HepG2 (cell line): ENCODE measurements at regions not wholly inside any gene's neighbourhood (a gene's known extent, or its start where the extent isn't known, plus 50 kb on each side); places are given as distances from the start of the nearest gene placed in this dataset.

Experiments
- ATAC-seq: fragments of 200-7000 bp; cut with Tn5 transposase; 3 replicates; pipeline ENCODE4 v1.9.1; 2020; ENCODE audit warnings: mild to moderate bottlenecking, moderate library complexity
- BruUV-seq: library from RNA; stranded (reverse); fragments of 400-500 nt; replicated peaks from 2 replicates; lab custom pipeline; 2021; lab: Mats Ljungman, UMichigan
- CTCF ChIA-PET: fragments of 300-600 bp; formaldehyde crosslinking; extraction: SDS; loops from one replicate; lab custom pipeline; 2021; ENCODE audit warnings: low total read pairs, inconsistent platforms, low intra/inter-chr PET ratio; lab: Yijun Ruan, JAX
- POLR2A ChIA-PET: fragments of 350-600 bp; sonication (Branson Sonifier 250); formaldehyde crosslinking; loops from one replicate; lab custom pipeline; 2020; ENCODE audit warnings: antibody characterized with exemption, inconsistent platforms; lab: Yijun Ruan, JAX
- DNase-seq: peaks from one replicate; pipeline ENCODE4 v3.0.0-alpha.2; 2015; ENCODE audit warnings: low spot score
- FAIRE-seq: peaks from 3 replicates; lab custom pipeline; 2011; peaks lifted over from hg19 to GRCh38; lab: Jason Lieb, UNC
- H2AFZ ChIP-seq: one replicate; pipeline ENCODE4 v1.6.1; 2011; ENCODE audit warnings: low read length, inconsistent platforms
- H3K27ac ChIP-seq: fragments of 300-600 bp; 3 replicates; pipeline ENCODE4 v1.8.0; 2011; ENCODE audit warnings: mixed run types, mild to moderate bottlenecking, mixed read lengths, low read length, inconsistent platforms; ENCODE audit not compliant: insufficient read depth; ENCODE audit errors: extremely low read length
- H3K27me3 ChIP-seq, 2 experiments: fragments of 200-600 bp in 1 of 2; 2 replicates in 1 of 2; 3 replicates in 1 of 2; pipeline versions ENCODE4 v1.6.0 to v1.8.0; 2011; ENCODE audit warnings: low read length in 2 of 2, mild to moderate bottlenecking in 2 of 2, moderate library complexity in 2 of 2, inconsistent platforms in 1 of 2; ENCODE audit not compliant: insufficient read depth in 2 of 2, control insufficient read depth in 1 of 2
- H3K36me3 ChIP-seq, 2 experiments: fragments of 200-600 bp in 1 of 2; replicated peaks in 1 of 2; 2 replicates in 1 of 2; 3 replicates in 1 of 2; pipeline versions ENCODE4 v1.5.1 to v1.8.0; 2011; ENCODE audit warnings: low read length in 2 of 2, inconsistent platforms in 1 of 2; ENCODE audit not compliant: insufficient read depth in 2 of 2, control insufficient read depth in 1 of 2
- H3K4me1 ChIP-seq: 2 replicates; pipeline ENCODE4 v1.5.1; 2012; ENCODE audit warnings: low read length, inconsistent platforms; ENCODE audit not compliant: insufficient read depth
- H3K4me2 ChIP-seq: 2 replicates; pipeline ENCODE4 v1.6.0; 2011; ENCODE audit warnings: low read depth, low read length, inconsistent platforms
- H3K4me3 ChIP-seq, 3 experiments: fragments of 200-600 bp in 1 of 3; sonication (generic), shearing (Covaris generic) in 1 of 3; replicated peaks in 1 of 3; 2 replicates each; pipeline ENCODE4 v1.5.1; 2011 to 2016; ENCODE audit warnings: low read length in 3 of 3, inconsistent platforms in 2 of 3, low read depth in 2 of 3, mild to moderate bottlenecking in 2 of 3, control low read depth in 1 of 3, mixed read lengths in 1 of 3; ENCODE audit not compliant: insufficient read depth in 1 of 3
- H3K79me2 ChIP-seq: one replicate; pipeline ENCODE4 v1.6.1; 2011; ENCODE audit warnings: low read length, inconsistent platforms; ENCODE audit not compliant: insufficient read depth
- H3K9ac ChIP-seq: 2 replicates; pipeline ENCODE4 v1.6.0; 2011; ENCODE audit warnings: mild to moderate bottlenecking, low read depth, low read length, inconsistent platforms; ENCODE audit not compliant: insufficient read depth
- H3K9me3 ChIP-seq: 2 replicates; pipeline ENCODE4 v1.5.1; 2012; ENCODE audit warnings: mild to moderate bottlenecking, low read length
- H4K20me1 ChIP-seq: 2 replicates; pipeline ENCODE4 v1.6.0; 2011; ENCODE audit warnings: inconsistent platforms, mild to moderate bottlenecking, low read length, moderate library complexity; ENCODE audit not compliant: insufficient read depth
- CHD4 ChIP-seq: fragments of 200-600 bp; sonication (generic); IDR thresholded peaks from 2 replicates; pipeline ENCODE4 v1.7.0; 2017; ENCODE audit warnings: mild to moderate bottlenecking, low read length, borderline replicate concordance
- EED ChIP-seq: sonication (generic); formaldehyde crosslinking; IDR thresholded peaks from 2 replicates; pipeline ENCODE4 v1.5.0; 2020; ENCODE audit warnings: mild to moderate bottlenecking, missing genetic modification reagents
- KDM3A ChIP-seq: IDR thresholded peaks from 2 replicates; pipeline ENCODE4 v1.6.1; 2018; ENCODE audit warnings: low read depth, missing compliant biosample characterization
- KLF12 ChIP-seq: sonication (generic); formaldehyde crosslinking; IDR thresholded peaks from 2 replicates; pipeline ENCODE4 v1.4.0; 2020; ENCODE audit warnings: missing genetic modification reagents, borderline replicate concordance
- MBD4 ChIP-seq: IDR thresholded peaks from 2 replicates; pipeline ENCODE4 v1.6.1; 2012; ENCODE audit warnings: low read length, inconsistent platforms, borderline replicate concordance
- NFE2L1 ChIP-seq: sonication (generic); formaldehyde crosslinking; IDR thresholded peaks from 2 replicates; pipeline ENCODE4 v1.4.0; 2020; ENCODE audit warnings: missing genetic modification reagents, mild to moderate bottlenecking, borderline replicate concordance
- RBAK ChIP-seq: sonication (generic); formaldehyde crosslinking; IDR thresholded peaks from 2 replicates; pipeline ENCODE4 v1.5.1; 2020; ENCODE audit warnings: mild to moderate bottlenecking, missing genetic modification reagents
- RORA ChIP-seq: sonication (generic); formaldehyde crosslinking; IDR thresholded peaks from 2 replicates; pipeline ENCODE4 v1.5.0; 2020; ENCODE audit warnings: mild to moderate bottlenecking, missing genetic modification reagents, moderate library complexity
- TCF7 ChIP-seq: sonication (generic); IDR thresholded peaks from 2 replicates; pipeline ENCODE4 v1.6.1; 2016; ENCODE audit warnings: antibody characterized with exemption, low read depth
- ZNF572 ChIP-seq: sonication (generic); formaldehyde crosslinking; IDR thresholded peaks from 2 replicates; pipeline ENCODE4 v1.5.1; 2020; ENCODE audit warnings: mild to moderate bottlenecking, missing genetic modification reagents
- ZNF660 ChIP-seq: sonication (generic); formaldehyde crosslinking; IDR thresholded peaks from 2 replicates; pipeline ENCODE4 v1.5.1; 2020; ENCODE audit warnings: mild to moderate bottlenecking, low read depth, missing genetic modification reagents, borderline replicate concordance
- WGBS: methylation state at CpG from one replicate; pipeline ENCODE4 v1.1.6; 2017; ENCODE audit warnings: low lambda C conversion rate; 5-methylcytosine and 5-hydroxymethylcytosine counted together
- in situ Hi-C: cut with HindIII; loops from 2 replicates; pipeline ENCODE4 v1.10.0; 2017; ENCODE audit warnings: low pct_unique_long_range_greater_than_20kb; ENCODE audit not compliant: extremely low pct_ligation_motif_present
- intact Hi-C: fragments of 100-400 bp; cut with micrococcal nuclease; formaldehyde crosslinking; loops from one replicate; pipeline ENCODE4 v1.10.0; 2022; ENCODE audit not compliant: unreplicated experiment
- TF ChIP-seq, protein P1 (sequence below): sonication (generic); formaldehyde crosslinking; IDR thresholded peaks from 2 replicates; pipeline ENCODE4 v1.5.1; 2020; ENCODE audit warnings: mild to moderate bottlenecking, missing genetic modification reagents, borderline replicate concordance
- TF ChIP-seq, protein P2 (sequence below): sonication (generic); formaldehyde crosslinking; IDR thresholded peaks from 2 replicates; pipeline ENCODE4 v1.5.0; 2020; ENCODE audit warnings: mild to moderate bottlenecking, missing genetic modification reagents, borderline replicate concordance

DNA sequence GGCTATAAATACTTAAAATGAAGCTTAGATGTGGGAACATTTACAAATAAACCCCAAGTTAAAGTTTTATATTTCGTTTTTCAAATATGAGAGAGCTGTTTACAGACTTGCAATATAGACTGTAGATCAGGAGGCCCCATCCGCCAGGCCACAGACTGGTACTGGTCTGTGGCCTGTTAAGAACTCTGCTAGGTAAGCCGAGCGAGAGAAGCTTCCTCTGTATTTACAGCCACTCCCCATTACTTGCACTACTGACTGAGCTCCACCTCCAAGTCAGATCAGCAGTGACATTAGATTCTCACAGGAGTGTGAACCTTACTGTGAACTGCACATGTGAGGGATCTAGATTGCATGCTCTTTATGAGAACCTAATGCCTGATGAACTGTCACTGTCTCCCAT, 561.4 kb upstream of the FAM174A start:
- TF ChIP-seq CHD4 (no peak), KDM3A (CRISPR knock-in tag) (no peak), TCF7 (no peak), RBAK (CRISPR knock-in tag) (no peak), ZNF572 (CRISPR knock-in tag) (no peak), RORA (CRISPR knock-in tag) (no peak), KLF12 (CRISPR knock-in tag) (no peak), ZNF660 (CRISPR knock-in tag) (no peak), EED (CRISPR knock-in tag) (no peak), NFE2L1 (CRISPR knock-in tag) (no peak), MBD4 (no peak)
- TF ChIP-seq, protein P1, sequence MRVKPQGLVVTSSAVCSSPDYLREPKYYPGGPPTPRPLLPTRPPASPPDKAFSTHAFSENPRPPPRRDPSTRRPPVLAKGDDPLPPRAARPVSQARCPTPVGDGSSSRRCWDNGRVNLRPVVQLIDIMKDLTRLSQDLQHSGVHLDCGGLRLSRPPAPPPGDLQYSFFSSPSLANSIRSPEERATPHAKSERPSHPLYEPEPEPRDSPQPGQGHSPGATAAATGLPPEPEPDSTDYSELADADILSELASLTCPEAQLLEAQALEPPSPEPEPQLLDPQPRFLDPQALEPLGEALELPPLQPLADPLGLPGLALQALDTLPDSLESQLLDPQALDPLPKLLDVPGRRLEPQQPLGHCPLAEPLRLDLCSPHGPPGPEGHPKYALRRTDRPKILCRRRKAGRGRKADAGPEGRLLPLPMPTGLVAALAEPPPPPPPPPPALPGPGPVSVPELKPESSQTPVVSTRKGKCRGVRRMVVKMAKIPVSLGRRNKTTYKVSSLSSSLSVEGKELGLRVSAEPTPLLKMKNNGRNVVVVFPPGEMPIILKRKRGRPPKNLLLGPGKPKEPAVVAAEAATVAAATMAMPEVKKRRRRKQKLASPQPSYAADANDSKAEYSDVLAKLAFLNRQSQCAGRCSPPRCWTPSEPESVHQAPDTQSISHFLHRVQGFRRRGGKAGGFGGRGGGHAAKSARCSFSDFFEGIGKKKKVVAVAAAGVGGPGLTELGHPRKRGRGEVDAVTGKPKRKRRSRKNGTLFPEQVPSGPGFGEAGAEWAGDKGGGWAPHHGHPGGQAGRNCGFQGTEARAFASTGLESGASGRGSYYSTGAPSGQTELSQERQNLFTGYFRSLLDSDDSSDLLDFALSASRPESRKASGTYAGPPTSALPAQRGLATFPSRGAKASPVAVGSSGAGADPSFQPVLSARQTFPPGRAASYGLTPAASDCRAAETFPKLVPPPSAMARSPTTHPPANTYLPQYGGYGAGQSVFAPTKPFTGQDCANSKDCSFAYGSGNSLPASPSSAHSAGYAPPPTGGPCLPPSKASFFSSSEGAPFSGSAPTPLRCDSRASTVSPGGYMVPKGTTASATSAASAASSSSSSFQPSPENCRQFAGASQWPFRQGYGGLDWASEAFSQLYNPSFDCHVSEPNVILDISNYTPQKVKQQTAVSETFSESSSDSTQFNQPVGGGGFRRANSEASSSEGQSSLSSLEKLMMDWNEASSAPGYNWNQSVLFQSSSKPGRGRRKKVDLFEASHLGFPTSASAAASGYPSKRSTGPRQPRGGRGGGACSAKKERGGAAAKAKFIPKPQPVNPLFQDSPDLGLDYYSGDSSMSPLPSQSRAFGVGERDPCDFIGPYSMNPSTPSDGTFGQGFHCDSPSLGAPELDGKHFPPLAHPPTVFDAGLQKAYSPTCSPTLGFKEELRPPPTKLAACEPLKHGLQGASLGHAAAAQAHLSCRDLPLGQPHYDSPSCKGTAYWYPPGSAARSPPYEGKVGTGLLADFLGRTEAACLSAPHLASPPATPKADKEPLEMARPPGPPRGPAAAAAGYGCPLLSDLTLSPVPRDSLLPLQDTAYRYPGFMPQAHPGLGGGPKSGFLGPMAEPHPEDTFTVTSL (CRISPR knock-in tag) = no peak
- TF ChIP-seq, protein P2, sequence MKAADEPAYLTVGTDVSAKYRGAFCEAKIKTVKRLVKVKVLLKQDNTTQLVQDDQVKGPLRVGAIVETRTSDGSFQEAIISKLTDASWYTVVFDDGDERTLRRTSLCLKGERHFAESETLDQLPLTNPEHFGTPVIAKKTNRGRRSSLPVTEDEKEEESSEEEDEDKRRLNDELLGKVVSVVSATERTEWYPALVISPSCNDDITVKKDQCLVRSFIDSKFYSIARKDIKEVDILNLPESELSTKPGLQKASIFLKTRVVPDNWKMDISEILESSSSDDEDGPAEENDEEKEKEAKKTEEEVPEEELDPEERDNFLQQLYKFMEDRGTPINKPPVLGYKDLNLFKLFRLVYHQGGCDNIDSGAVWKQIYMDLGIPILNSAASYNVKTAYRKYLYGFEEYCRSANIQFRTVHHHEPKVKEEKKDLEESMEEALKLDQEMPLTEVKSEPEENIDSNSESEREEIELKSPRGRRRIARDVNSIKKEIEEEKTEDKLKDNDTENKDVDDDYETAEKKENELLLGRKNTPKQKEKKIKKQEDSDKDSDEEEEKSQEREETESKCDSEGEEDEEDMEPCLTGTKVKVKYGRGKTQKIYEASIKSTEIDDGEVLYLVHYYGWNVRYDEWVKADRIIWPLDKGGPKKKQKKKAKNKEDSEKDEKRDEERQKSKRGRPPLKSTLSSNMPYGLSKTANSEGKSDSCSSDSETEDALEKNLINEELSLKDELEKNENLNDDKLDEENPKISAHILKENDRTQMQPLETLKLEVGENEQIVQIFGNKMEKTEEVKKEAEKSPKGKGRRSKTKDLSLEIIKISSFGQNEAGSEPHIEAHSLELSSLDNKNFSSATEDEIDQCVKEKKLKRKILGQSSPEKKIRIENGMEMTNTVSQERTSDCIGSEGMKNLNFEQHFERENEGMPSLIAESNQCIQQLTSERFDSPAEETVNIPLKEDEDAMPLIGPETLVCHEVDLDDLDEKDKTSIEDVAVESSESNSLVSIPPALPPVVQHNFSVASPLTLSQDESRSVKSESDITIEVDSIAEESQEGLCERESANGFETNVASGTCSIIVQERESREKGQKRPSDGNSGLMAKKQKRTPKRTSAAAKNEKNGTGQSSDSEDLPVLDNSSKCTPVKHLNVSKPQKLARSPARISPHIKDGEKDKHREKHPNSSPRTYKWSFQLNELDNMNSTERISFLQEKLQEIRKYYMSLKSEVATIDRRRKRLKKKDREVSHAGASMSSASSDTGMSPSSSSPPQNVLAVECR (CRISPR knock-in tag) = no peak
- TF ChIP-seq, all 625 proteins: peak for 0
- in situ Hi-C loops = no loop called here
- H2AFZ ChIP-seq = no peak overlapping the region
- H3K9me3 ChIP-seq = no peaks in the 10 kb centered on the region
- intact Hi-C loops = no loop called here
- no peak overlapping the region for H3K27ac ChIP-seq
- no peaks in the 10 kb centered on the region for H4K20me1 ChIP-seq
- FAIRE-seq (no peak), DNase-seq (no peak), ATAC-seq (no peak)
- H3K27me3 ChIP-seq = no peaks in the 10 kb centered on the region
- no peaks in the 10 kb centered on the region for H3K36me3 ChIP-seq
- no peaks in the 10 kb centered on the region for H3K4me1 ChIP-seq
- H3K4me3 ChIP-seq = no peak overlapping the region
- H3K9ac ChIP-seq = no peak overlapping the region
- no peaks in the 10 kb centered on the region for H3K79me2 ChIP-seq
- CTCF ChIA-PET = no interaction called here
- BruUV-seq = no TSS peak
- no peak overlapping the region for H3K4me2 ChIP-seq
- 44% methylated on average over 2 of the region's 4 CpGs for WGBS
- POLR2A ChIA-PET = no interaction called here
